Upper lobe of left lung (tissue), 6 donors: ENCODE measurements at regions not wholly inside any gene's neighbourhood (a gene's known extent, or its start where the extent isn't known, plus 50 kb on each side); places are given as distances from the start of the nearest gene placed in this dataset.

Source experiments
- ATAC-seq, 2 donors: fragments of 200-7000 bp; cut with Tn5 transposase; one replicate each; pipeline ENCODE4 v1.9.1; 2022; ENCODE audit warnings: mild to moderate bottlenecking in 2 of 2, moderate library complexity in 2 of 2; ENCODE audit not compliant: low FRiP score in 2 of 2
- DNase-seq, 2 donors: peaks; one replicate each; pipeline ENCODE4 v3.0.0-alpha.2; 2019 to 2020
- H3K27ac ChIP-seq, 4 donors: fragments of 200-600 bp; sonication (generic); one replicate each; pipeline ENCODE4 v1.5.1; 2016 to 2019
- H3K27me3 ChIP-seq, 4 donors: fragments of 200-600 bp; sonication (generic); one replicate each; pipeline ENCODE4 v1.5.1; 2017 to 2019
- H3K36me3 ChIP-seq, 4 donors: fragments of 200-600 bp; sonication (generic); one replicate each; pipeline ENCODE4 v1.5.1; 2016 to 2019
- H3K4me1 ChIP-seq, 4 donors: fragments of 200-600 bp; sonication (generic); one replicate each; pipeline ENCODE4 v1.5.1; 2018 to 2019
- H3K4me3 ChIP-seq, 4 donors: fragments of 200-600 bp; sonication (generic); one replicate each; pipeline ENCODE4 v1.5.1; 2017 to 2019; ENCODE audit warnings: mild to moderate bottlenecking in 2 of 4, moderate library complexity in 1 of 4
- H3K9me3 ChIP-seq, 4 donors: fragments of 200-600 bp; sonication (generic); one replicate each; pipeline ENCODE4 v1.5.1; 2018 to 2019
- EP300 ChIP-seq, 4 donors: sonication (generic); formaldehyde crosslinking; IDR thresholded peaks; one replicate each; pipeline ENCODE4 v1.5.1; 2017; ENCODE audit warnings: antibody characterized with exemption in 4 of 4, control low read depth in 2 of 4
- POLR2A ChIP-seq, 4 donors: fragments of 450-650 bp; IDR thresholded peaks; one replicate each; pipeline ENCODE4 v1.5.1; 2016 to 2017; ENCODE audit warnings: antibody characterized with exemption in 4 of 4, mild to moderate bottlenecking in 2 of 4
- POLR2AphosphoS5 ChIP-seq, 2 donors: sonication (generic); formaldehyde crosslinking; IDR thresholded peaks; one replicate each; pipeline ENCODE4 v1.5.1; 2017; ENCODE audit warnings: antibody characterized with exemption in 2 of 2
- WGBS, 2 donors: methylation state at CpG; one replicate each; pipeline ENCODE4 v1.1.5; 2017 to 2018; 5-methylcytosine and 5-hydroxymethylcytosine counted together
- TF ChIP-seq, protein P1 (sequence below), 6 experiments: fragments of 450-650 bp in 4 of 6; fragments of 200-600 bp in 2 of 6; sonication (generic) in 2 of 6; IDR thresholded peaks; one replicate each; pipeline ENCODE4 v1.5.1; 2016 to 2019; ENCODE audit warnings: antibody characterized with exemption in 6 of 6
- donor health status: DM: no; HTN: no; CAD: no; lungs with moderate emphysema.
- donor health status: DM: no; HTN: yes; CAD: no; lungs with severe emphysema.

GRCh38 chr7:79612022-79612421, 158.6 kb upstream of the MAGI2 start:
- DNase-seq (no peak), ATAC-seq (no peak)
- Histone ChIP-seq H3K36me3 (no peaks in the 10 kb centered on the region), H3K4me1 (no peaks in the 10 kb centered on the region), H3K27ac (no peak overlapping the region), H3K4me3 (no peak overlapping the region), H3K9me3 (no peaks in the 10 kb centered on the region), H3K27me3 (no peaks in the 10 kb centered on the region)
- 92 to 95% methylated on average over 2 of the region's 2 CpGs for WGBS, 2 donors
- TF ChIP-seq, protein P1, sequence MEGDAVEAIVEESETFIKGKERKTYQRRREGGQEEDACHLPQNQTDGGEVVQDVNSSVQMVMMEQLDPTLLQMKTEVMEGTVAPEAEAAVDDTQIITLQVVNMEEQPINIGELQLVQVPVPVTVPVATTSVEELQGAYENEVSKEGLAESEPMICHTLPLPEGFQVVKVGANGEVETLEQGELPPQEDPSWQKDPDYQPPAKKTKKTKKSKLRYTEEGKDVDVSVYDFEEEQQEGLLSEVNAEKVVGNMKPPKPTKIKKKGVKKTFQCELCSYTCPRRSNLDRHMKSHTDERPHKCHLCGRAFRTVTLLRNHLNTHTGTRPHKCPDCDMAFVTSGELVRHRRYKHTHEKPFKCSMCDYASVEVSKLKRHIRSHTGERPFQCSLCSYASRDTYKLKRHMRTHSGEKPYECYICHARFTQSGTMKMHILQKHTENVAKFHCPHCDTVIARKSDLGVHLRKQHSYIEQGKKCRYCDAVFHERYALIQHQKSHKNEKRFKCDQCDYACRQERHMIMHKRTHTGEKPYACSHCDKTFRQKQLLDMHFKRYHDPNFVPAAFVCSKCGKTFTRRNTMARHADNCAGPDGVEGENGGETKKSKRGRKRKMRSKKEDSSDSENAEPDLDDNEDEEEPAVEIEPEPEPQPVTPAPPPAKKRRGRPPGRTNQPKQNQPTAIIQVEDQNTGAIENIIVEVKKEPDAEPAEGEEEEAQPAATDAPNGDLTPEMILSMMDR (IDR thresholded peaks at IDR 0.05): no peak
- TF ChIP-seq POLR2A (IDR thresholded peaks at IDR 0.05) (no peak), POLR2AphosphoS5 (IDR thresholded peaks at IDR 0.05) (no peak), EP300 (IDR thresholded peaks at IDR 0.05) (no peak)

- Histone ChIP-seq H3K9me3 (no peaks in the 10 kb centered on the region), H3K27me3 (no peaks in the 10 kb centered on the region), H3K36me3 (no peaks in the 10 kb centered on the region), H3K4me1 (no peaks in the 10 kb centered on the region), H3K27ac (no peak overlapping the region), H3K4me3 (no peak overlapping the region)
- no peak for TF ChIP-seq POLR2AphosphoS5 (IDR thresholded peaks at IDR 0.05)
- no peak for TF ChIP-seq EP300 (IDR thresholded peaks at IDR 0.05)
- TF ChIP-seq, protein P1 (IDR thresholded peaks at IDR 0.05): no peak
- no peak for TF ChIP-seq POLR2A (IDR thresholded peaks at IDR 0.05)
- 62 to 79% methylated on average over 3 of the region's 3 CpGs for WGBS, 2 donors
- ATAC-seq (peak in 1 of 2 donors; percentile 38), DNase-seq (no peak)
Measured at GRCh38 chr7:79610748-79611304, 157.4 kb upstream of the MAGI2 start.

GRCh38 chr7:79610313-79610712, 156.8 kb upstream of the MAGI2 start:
- WGBS, 2 donors: 54 to 71% methylated on average over 1 of the region's 1 CpG

DNA sequence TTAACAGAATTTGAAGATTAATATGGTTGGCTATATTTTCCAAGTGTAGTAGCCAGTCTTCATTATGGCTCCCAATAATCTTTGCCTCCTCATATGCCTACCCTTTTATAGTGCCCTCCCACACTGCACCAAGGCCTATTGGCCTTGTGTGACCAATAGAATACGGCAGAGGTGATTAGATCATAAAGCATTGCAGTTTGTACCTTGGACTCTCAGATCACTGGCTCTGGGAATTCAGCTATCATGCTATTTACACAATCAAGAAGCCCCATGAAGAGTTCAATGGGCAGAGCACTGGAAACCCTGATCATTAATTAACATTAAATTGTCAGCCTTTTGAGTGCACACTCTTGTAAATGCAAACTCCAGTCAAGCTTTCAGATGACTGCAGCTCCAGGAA, 154.5 kb upstream of the MAGI2 start:
- Histone ChIP-seq H3K4me3 (no peak overlapping the region), H3K27ac (no peak overlapping the region), H3K36me3 (no peaks in the 10 kb centered on the region), H3K4me1 (no peaks in the 10 kb centered on the region), H3K9me3 (no peaks in the 10 kb centered on the region), H3K27me3 (no peaks in the 10 kb centered on the region)
- TF ChIP-seq, protein P1 (IDR thresholded peaks at IDR 0.05): no peak
- TF ChIP-seq POLR2AphosphoS5 (IDR thresholded peaks at IDR 0.05) (no peak), POLR2A (IDR thresholded peaks at IDR 0.05) (no peak), EP300 (IDR thresholded peaks at IDR 0.05) (no peak)
- ATAC-seq (no peak), DNase-seq (no peak)
- WGBS, 2 donors: 92 to 93% methylated on average over 1 of the region's 1 CpG

More at GRCh38 chr7:79610313-79610712, 156.8 kb upstream of the MAGI2 start:
- Histone ChIP-seq H3K9me3 (no peaks in the 10 kb centered on the region), H3K4me1 (no peaks in the 10 kb centered on the region), H3K27me3 (no peaks in the 10 kb centered on the region), H3K4me3 (no peak overlapping the region), H3K36me3 (no peaks in the 10 kb centered on the region), H3K27ac (no peak overlapping the region)
- no peak for DNase-seq
- ATAC-seq: peak in 1 of 2 donors; percentile 31
- TF ChIP-seq EP300 (IDR thresholded peaks at IDR 0.05) (no peak), POLR2AphosphoS5 (IDR thresholded peaks at IDR 0.05) (no peak), POLR2A (IDR thresholded peaks at IDR 0.05) (no peak)
- TF ChIP-seq, protein P1 (IDR thresholded peaks at IDR 0.05): no peak

DNA sequence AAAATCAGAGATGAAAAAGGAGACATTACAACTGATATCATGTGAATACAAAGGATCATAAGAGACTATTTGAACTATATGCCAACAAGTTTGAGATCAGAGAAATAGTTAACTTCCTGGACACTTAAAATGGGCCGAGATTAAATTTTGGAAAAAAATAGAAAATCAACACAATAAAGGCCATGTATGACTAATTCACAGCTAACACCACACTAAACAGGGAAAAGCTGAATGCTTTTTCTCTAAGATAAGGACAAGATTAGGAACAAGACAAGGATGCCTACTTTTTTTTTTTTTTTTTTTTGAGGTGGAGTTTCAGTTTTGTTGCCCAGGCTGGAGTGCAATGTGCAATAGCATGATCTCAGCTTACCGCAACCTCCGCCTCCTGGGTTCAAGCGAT, 151.4 kb upstream of the MAGI2 start:
- ATAC-seq (no peak), DNase-seq (no peak)
- H3K4me1 ChIP-seq: no peaks in the 10 kb centered on the region
- no peaks in the 10 kb centered on the region for H3K36me3 ChIP-seq
- no peaks in the 10 kb centered on the region for H3K9me3 ChIP-seq
- WGBS, 2 donors: 87 to 90% methylated on average over 4 of the region's 4 CpGs
- TF ChIP-seq, protein P1 (IDR thresholded peaks at IDR 0.05): no peak
- no peak for TF ChIP-seq POLR2AphosphoS5 (IDR thresholded peaks at IDR 0.05)
- no peak for TF ChIP-seq EP300 (IDR thresholded peaks at IDR 0.05)
- TF ChIP-seq POLR2A (IDR thresholded peaks at IDR 0.05): no peak
- no peak overlapping the region for H3K27ac ChIP-seq
- H3K4me3 ChIP-seq: no peak overlapping the region
- no peaks in the 10 kb centered on the region for H3K27me3 ChIP-seq
